ENCODE measurements at regions not wholly inside any gene's neighbourhood (a gene's known extent, or its start where the extent isn't known, plus 50 kb on each side); places are given as distances from the start of the nearest gene placed in this dataset.
"Not testable (repeated sequence)": the region's sequence is repeated elsewhere in the genome, so short reads cannot be mapped to it uniquely, and the experiment has no call there.

GRCh38 chr2:209181984-209182383 lies 241.9 kb upstream of the MAP2 start:
- ChIA-PET CTCF (no interaction called here), POLR2A (no interaction called here)
- Histone ChIP-seq H3K4me2 (no peak overlapping the region), H4K20me1 (ENCODE audit: insufficient read depth) (no peaks in the 10 kb centered on the region), H3F3A (replicated peaks; ENCODE audit: insufficient read depth) (no peaks in the 10 kb centered on the region), H3K9me3 (no peaks in the 10 kb centered on the region), H3K79me2 (ENCODE audit: insufficient read depth) (no peaks in the 10 kb centered on the region), H3K9me2 (no peaks in the 10 kb centered on the region), H2AFZ (ENCODE audit: low read depth) (no peak overlapping the region), H3K36me3 (replicated peaks in 1 of 2; ENCODE audit: control insufficient read depth in 1 of 2, insufficient read depth in 2 of 2, low read length in 1 of 2) (no peaks in the 10 kb centered on the region), H3K27ac (ENCODE audit: low read depth in 2 of 2, low read length in 1 of 2) (no peak overlapping the region), H3K4me1 (ENCODE audit: control insufficient read depth in 1 of 2, insufficient read depth in 2 of 2, low read depth in 1 of 2, low read length in 1 of 2) (no peaks in the 10 kb centered on the region), H3K9ac (no peak overlapping the region), H3K27me3 (ENCODE audit: insufficient read depth) (no peaks in the 10 kb centered on the region), H3K4me3 (ENCODE audit: low read depth in 2 of 2, low read length in 1 of 2) (no peak overlapping the region)
- WGBS (ENCODE audit: low lambda C conversion rate) = 0% methylated on average over 2 of the region's 2 CpGs
- TF ChIP-seq MXI1 (IDR thresholded peaks at IDR 0.05; ENCODE audit: low read depth, low read length) (no peak), MAX (IDR thresholded peaks at IDR 0.05; ENCODE audit: low read depth) (no peak), ELF1 (IDR thresholded peaks at IDR 0.05) (no peak), FOXM1 (IDR thresholded peaks at IDR 0.05; ENCODE audit: low read depth) (no peak), REST (IDR thresholded peaks at IDR 0.05; ENCODE audit: low read depth, low read length) (no peak), GATA2 (CRISPR knock-in tag; IDR thresholded peaks at IDR 0.05) (no peak), RFX5 (IDR thresholded peaks at IDR 0.05; ENCODE audit: low read length) (no peak), IRF3 (IDR thresholded peaks at IDR 0.05; ENCODE audit: low read depth, low read length) (no peak), NRF1 (IDR thresholded peaks at IDR 0.05; ENCODE audit: low read depth, low read length) (no peak), RAD21 (IDR thresholded peaks at IDR 0.05; ENCODE audit: low read length) (no peak), GABPA (IDR thresholded peaks at IDR 0.05; ENCODE audit: low read depth) (no peak), EP300 (IDR thresholded peaks at IDR 0.05; ENCODE audit: borderline replicate concordance in 1 of 2, low read depth in 1 of 2, low read length in 1 of 2) (no peak), ZBTB33 (IDR thresholded peaks at IDR 0.05; ENCODE audit: borderline replicate concordance, low read depth) (no peak), TEAD4 (IDR thresholded peaks at IDR 0.05; ENCODE audit: borderline replicate concordance, insufficient read depth) (no peak), NFIC (IDR thresholded peaks at IDR 0.05; ENCODE audit: borderline replicate concordance) (no peak), TAF1 (IDR thresholded peaks at IDR 0.05; ENCODE audit: borderline replicate concordance, low read depth, low read length) (no peak), POLR2AphosphoS5 (IDR thresholded peaks at IDR 0.05; ENCODE audit: low read depth, low read length) (no peak), USF2 (IDR thresholded peaks at IDR 0.05; ENCODE audit: borderline replicate concordance, low read depth, low read length) (no peak), JUND (IDR thresholded peaks at IDR 0.05) (no peak), SMC3 (IDR thresholded peaks at IDR 0.05; ENCODE audit: low read depth, low read length) (no peak)
- no peak for DNase-seq

- CTCF ChIA-PET; H3K79me2 ChIP-seq (ENCODE audit: insufficient read depth); H3K4me3 ChIP-seq (ENCODE audit: low read depth in 2 of 2, low read length in 1 of 2); DNase-seq; H3K9me2 ChIP-seq; H3K9ac ChIP-seq; H3K9me3 ChIP-seq; H3K27ac ChIP-seq (ENCODE audit: low read depth in 2 of 2, low read length in 1 of 2); H4K20me1 ChIP-seq (ENCODE audit: insufficient read depth); H2AFZ ChIP-seq (ENCODE audit: low read depth); H3F3A ChIP-seq (replicated peaks; ENCODE audit: insufficient read depth); H3K4me2 ChIP-seq; H3K27me3 ChIP-seq (ENCODE audit: insufficient read depth); H3K36me3 ChIP-seq (replicated peaks in 1 of 2; ENCODE audit: control insufficient read depth in 1 of 2, insufficient read depth in 2 of 2, low read length in 1 of 2); POLR2A ChIA-PET; H3K4me1 ChIP-seq (ENCODE audit: control insufficient read depth in 1 of 2, insufficient read depth in 2 of 2, low read depth in 1 of 2, low read length in 1 of 2): not testable (repeated sequence)
- 44% methylated on average over 1 of the region's 1 CpG for WGBS (ENCODE audit: low lambda C conversion rate)
These were observed 237.0 kb upstream of the MAP2 start for GRCh38 chr2:209186886-209187285.

Data from SK-N-SH (cell line).